Liver (tissue), 8 donors: ENCODE measurements at regions not wholly inside any gene's neighbourhood (a gene's known extent, or its start where the extent isn't known, plus 50 kb on each side); places are given as distances from the start of the nearest gene placed in this dataset.

Experiments
- DNase-seq: peaks from one replicate; pipeline ENCODE4 v3.0.0-alpha.2; 2017; ENCODE audit warnings: low spot score
- H3K27ac ChIP-seq, 2 donors: one replicate each; pipeline ENCODE4 v1.7.0; 2013; ENCODE audit warnings: inconsistent platforms in 2 of 2, low read length in 2 of 2, control low read depth in 1 of 2, low read depth in 1 of 2, mild to moderate bottlenecking in 1 of 2
- H3K27me3 ChIP-seq, 4 donors: one replicate each; pipeline versions ENCODE4 v1.6.1 to v1.7.0; 2013; ENCODE audit warnings: low read length in 3 of 4, inconsistent platforms in 1 of 4, mild to moderate bottlenecking in 1 of 4, moderate library complexity in 1 of 4; ENCODE audit not compliant: control insufficient read depth in 4 of 4, insufficient read depth in 4 of 4
- H3K36me3 ChIP-seq, 4 donors: one replicate each; pipeline versions ENCODE4 v1.6.1 to v1.7.0; 2013; ENCODE audit warnings: low read length in 3 of 4, mild to moderate bottlenecking in 3 of 4, low read depth in 1 of 4, moderate library complexity in 1 of 4; ENCODE audit not compliant: control insufficient read depth in 4 of 4, insufficient read depth in 3 of 4
- H3K4me1 ChIP-seq, 4 donors: one replicate each; pipeline versions ENCODE4 v1.6.1 to v1.7.0; 2013; ENCODE audit warnings: low read length in 3 of 4, mild to moderate bottlenecking in 3 of 4, moderate library complexity in 1 of 4; ENCODE audit not compliant: control insufficient read depth in 4 of 4, insufficient read depth in 4 of 4
- H3K4me3 ChIP-seq, 3 donors: one replicate each; pipeline versions ENCODE4 v1.6.1 to v1.7.0; 2013; ENCODE audit warnings: low read length in 3 of 3, control low read depth in 1 of 3, low read depth in 1 of 3, mild to moderate bottlenecking in 1 of 3
- H3K9ac ChIP-seq, 2 donors: one replicate each; pipeline ENCODE4 v1.7.0; 2013; ENCODE audit warnings: low read length in 2 of 2, mild to moderate bottlenecking in 2 of 2, moderate library complexity in 2 of 2, control low read depth in 1 of 2, low read depth in 1 of 2
- H3K9me3 ChIP-seq, 4 donors: one replicate each; pipeline versions ENCODE4 v1.6.1 to v1.7.0; 2013; ENCODE audit warnings: low read length in 3 of 4; ENCODE audit not compliant: control insufficient read depth in 4 of 4
- CTCF ChIP-seq: fragments of 150-350 bp; IDR thresholded peaks from 2 replicates; pipeline ENCODE4 v1.5.1; 2017; ENCODE audit warnings: improper control_type of control experiment, low read depth, low read length; ENCODE audit not compliant: missing input control
- EGR1 ChIP-seq, 2 donors: IDR thresholded peaks; 2 replicates each; pipeline ENCODE4 v1.6.1; 2016 to 2018; ENCODE audit warnings: antibody characterized with exemption in 2 of 2, low read depth in 2 of 2
- HNF4A ChIP-seq, 2 donors: conservative IDR thresholded peaks; 2 replicates each; pipeline ENCODE4 v1.6.1; 2016; ENCODE audit warnings: antibody characterized with exemption in 2 of 2, mild to moderate bottlenecking in 2 of 2
- JUND ChIP-seq, 2 donors: IDR thresholded peaks; 2 replicates each; pipeline ENCODE4 v1.6.1; 2016; ENCODE audit warnings: antibody characterized with exemption in 2 of 2
- SP1 ChIP-seq: IDR thresholded peaks from 2 replicates; pipeline ENCODE4 v1.6.1; 2018; ENCODE audit warnings: antibody characterized with exemption, mild to moderate bottlenecking
- YY1 ChIP-seq: IDR thresholded peaks from 2 replicates; pipeline ENCODE4 v1.6.1; 2016; ENCODE audit warnings: antibody characterized with exemption, mild to moderate bottlenecking
- ZBTB33 ChIP-seq: IDR thresholded peaks from 2 replicates; pipeline ENCODE4 v1.6.1; 2016; ENCODE audit warnings: antibody characterized with exemption
- WGBS: extraction: QIAGEN DNeasy Blood & Tissue Kit; methylation state at CpG from one replicate; pipeline ENCODE4 v1.1.7; 2013; 5-methylcytosine and 5-hydroxymethylcytosine counted together
- TF ChIP-seq, protein P1 (sequence below): IDR thresholded peaks from 2 replicates; pipeline ENCODE4 v1.6.1; 2016; ENCODE audit warnings: antibody characterized with exemption
- TF ChIP-seq, protein P2 (sequence below): IDR thresholded peaks from 2 replicates; pipeline ENCODE4 v1.6.1; 2016; ENCODE audit warnings: antibody characterized with exemption, mild to moderate bottlenecking
- donor health status: healthy.
- donor health status: healthy.
- donor health status: healthy.
- donor health status: healthy.
- donor health status: healthy.

- TF ChIP-seq CTCF (no peak), ZBTB33 (no peak)
- TF ChIP-seq, protein P1, sequence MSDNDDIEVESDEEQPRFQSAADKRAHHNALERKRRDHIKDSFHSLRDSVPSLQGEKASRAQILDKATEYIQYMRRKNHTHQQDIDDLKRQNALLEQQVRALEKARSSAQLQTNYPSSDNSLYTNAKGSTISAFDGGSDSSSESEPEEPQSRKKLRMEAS, result no peak
Measured at GRCh38 chr5:87152886-87153285, 114.8 kb upstream of the RASA1 start (continued).

GRCh38 chr5:87154191-87154590, 113.5 kb upstream of the RASA1 start:
- Histone ChIP-seq H3K9ac (no peak overlapping the region), H3K9me3 (no peaks in the 10 kb centered on the region), H3K4me1 (no peaks in the 10 kb centered on the region), H3K4me3 (no peak overlapping the region), H3K36me3 (no peaks in the 10 kb centered on the region), H3K27ac (no peak overlapping the region), H3K27me3 (no peaks in the 10 kb centered on the region)
- no peak for TF ChIP-seq CTCF
- TF ChIP-seq YY1, result no peak
- TF ChIP-seq, protein P2, sequence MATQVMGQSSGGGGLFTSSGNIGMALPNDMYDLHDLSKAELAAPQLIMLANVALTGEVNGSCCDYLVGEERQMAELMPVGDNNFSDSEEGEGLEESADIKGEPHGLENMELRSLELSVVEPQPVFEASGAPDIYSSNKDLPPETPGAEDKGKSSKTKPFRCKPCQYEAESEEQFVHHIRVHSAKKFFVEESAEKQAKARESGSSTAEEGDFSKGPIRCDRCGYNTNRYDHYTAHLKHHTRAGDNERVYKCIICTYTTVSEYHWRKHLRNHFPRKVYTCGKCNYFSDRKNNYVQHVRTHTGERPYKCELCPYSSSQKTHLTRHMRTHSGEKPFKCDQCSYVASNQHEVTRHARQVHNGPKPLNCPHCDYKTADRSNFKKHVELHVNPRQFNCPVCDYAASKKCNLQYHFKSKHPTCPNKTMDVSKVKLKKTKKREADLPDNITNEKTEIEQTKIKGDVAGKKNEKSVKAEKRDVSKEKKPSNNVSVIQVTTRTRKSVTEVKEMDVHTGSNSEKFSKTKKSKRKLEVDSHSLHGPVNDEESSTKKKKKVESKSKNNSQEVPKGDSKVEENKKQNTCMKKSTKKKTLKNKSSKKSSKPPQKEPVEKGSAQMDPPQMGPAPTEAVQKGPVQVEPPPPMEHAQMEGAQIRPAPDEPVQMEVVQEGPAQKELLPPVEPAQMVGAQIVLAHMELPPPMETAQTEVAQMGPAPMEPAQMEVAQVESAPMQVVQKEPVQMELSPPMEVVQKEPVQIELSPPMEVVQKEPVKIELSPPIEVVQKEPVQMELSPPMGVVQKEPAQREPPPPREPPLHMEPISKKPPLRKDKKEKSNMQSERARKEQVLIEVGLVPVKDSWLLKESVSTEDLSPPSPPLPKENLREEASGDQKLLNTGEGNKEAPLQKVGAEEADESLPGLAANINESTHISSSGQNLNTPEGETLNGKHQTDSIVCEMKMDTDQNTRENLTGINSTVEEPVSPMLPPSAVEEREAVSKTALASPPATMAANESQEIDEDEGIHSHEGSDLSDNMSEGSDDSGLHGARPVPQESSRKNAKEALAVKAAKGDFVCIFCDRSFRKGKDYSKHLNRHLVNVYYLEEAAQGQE, result no peak
- TF ChIP-seq JUND (IDR thresholded peaks at IDR 0.05), result no peak
- TF ChIP-seq EGR1 (IDR thresholded peaks at IDR 0.05; ENCODE audit: low read depth in 2 of 2), result no peak
- no peak for TF ChIP-seq HNF4A (conservative IDR thresholded peaks at IDR 0.05)
- TF ChIP-seq SP1, result no peak
- no peak for TF ChIP-seq ZBTB33
- 93% methylated on average over 3 of the region's 3 CpGs for WGBS
- no peak for DNase-seq
